GM21528 (cell line): ENCODE measurements at regions not wholly inside any gene's neighbourhood (a gene's known extent, or its start where the extent isn't known, plus 50 kb on each side); places are given as distances from the start of the nearest gene placed in this dataset.

Experiments used
- ATAC-seq: cut with Tn5 transposase; IDR thresholded peaks from one replicate; pipeline ENCODE4 v1.9.1; 2021; ENCODE audit warnings: mild to moderate bottlenecking, moderate library complexity; ENCODE audit not compliant: unreplicated experiment, low FRiP score

DNA sequence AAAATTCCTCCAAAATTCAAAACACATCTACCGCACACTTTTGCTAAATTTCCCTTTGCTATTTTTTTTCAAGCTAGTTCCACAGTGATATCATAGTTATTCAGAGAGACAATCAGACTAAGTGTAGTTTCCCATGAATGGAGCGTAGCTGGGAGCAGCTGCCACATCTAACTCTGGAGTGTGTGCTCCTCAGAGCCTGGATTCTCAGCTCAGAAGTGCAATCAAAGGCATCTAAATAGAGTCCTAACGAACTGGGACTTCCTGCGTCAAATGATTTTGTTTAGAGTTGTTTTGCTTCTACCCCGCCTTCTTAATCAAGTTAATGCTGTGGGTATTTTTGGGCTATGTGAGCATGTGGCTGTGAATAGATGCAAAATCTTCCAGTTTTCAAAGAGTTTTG is 160.3 kb downstream of the TMEM18 start:
- ATAC-seq: no peak

DNA sequence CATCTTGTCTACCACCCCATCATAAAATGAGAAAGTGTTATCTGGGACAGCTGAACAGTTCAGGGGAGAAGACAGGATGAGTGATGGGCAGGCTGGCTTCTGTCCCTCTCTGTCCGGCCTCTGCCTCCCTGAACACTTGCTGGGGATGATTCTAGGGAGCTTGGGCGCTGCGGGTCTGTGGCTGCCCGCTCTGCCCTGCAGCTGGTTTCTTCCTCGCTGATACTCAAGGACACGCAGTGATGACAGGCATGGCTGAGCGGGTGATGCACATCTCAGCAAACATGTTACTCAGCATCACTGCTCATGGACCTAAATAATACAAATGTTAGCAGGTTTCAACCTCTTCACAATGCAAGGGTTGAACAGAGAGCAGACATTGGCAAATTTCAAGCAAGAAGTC is 161.1 kb downstream of the TMEM18 start:
- no peak for ATAC-seq

DNA sequence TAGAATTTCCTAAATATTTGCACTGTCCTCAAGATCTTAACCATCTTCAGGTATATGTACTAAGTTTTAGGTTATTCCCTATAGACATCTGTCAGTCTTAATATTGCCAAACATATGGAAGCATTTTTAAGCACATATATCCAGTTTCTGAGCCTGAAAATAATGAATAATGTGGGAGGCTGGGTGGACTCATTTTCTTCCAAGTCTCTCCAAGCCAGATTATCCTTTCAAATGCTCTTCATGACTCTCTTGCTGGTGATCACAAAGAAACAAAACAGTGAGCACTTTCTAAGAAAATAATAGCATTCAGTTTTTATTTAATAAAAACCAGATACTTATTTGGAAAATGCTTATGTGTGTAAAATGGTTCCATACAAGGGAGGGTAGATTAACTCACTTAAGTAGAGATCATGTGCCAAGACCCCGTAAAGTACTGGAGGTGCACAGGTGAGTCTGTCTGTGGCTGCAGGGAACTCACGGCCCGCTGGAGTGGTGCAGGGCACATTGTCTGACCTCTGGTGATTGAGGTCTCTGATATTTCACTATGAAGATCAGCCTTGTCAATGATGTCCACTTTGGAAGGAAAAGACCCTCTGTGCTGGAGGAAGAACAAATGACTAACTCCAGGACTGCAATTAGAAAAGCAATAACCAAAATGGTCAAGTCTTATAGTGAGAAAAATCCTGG is 161.6 kb downstream of the TMEM18 start:
- ATAC-seq: no peak

DNA sequence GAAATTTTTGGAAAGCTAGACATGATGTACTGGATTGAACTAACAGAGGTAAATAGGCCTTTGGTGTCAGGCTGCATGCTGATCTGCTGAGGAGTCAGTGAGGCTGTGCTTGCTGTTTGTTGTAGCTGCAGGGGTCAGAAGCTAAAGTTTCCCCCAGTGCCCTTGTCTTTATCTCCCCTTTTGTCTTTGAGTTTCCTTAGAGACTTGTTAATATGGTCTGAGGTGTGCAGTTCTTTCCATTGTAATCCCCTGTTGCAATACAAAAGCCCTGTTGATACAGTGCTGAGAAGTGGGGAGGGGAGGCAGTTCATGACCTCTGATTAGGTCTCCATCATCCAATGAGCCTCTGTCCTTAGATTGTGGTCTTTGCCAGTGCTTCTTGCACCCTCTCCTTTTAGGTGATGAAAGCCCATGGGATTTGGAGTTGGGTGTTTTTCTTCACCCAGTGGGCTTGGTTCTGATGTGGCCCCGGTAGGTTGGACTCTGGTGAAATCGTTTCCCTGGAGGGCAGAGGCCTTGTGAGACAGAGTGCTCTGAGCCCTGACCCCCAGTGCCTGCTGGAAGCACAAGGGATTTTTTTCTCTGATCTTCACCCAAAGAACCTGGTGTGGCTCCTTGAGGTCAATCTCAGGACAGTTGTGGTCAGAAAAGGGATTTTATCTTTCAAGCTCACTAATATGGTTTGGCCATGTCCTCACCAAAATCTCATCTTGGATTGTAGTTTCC is 163.1 kb downstream of the TMEM18 start:
- no peak for ATAC-seq

DNA sequence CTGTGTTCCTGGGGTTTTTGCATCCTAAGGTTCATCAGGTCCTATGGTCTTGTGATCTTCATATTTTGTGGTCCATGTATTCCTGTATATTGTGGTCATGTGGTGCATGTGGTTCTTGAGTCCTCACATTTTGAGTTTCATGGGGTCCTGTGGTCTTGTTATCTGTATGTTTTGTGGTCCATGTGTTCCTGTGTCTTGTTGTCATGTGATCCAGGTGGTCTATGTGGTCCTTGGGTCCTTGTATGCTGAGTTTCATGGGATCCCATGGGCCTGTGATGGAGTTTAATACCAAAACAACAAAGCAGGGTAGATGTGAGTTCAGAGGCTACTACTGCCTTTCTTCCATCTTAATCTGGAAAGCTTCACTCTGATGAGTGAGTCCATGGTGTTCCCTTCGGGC is 166.4 kb downstream of the TMEM18 start:
- no peak for ATAC-seq

DNA sequence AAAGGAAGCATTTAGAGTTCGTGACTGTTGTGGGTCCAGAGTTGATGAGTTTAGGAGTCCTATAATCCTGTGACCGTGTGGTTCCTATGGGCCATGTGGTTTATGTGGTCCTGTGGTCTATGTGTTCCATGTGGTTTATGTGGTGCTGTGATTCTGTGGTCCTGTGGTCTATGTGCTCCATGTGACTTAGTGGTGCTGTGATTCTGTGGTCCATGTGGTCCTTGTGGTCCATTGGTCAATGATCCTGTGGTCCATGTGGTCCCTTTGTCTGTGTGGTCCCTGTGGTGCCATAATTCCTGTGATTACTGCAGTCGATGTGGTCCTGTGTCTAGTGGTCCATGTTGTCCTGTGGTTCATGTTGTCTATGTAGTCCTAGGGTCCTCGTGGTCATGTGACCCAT is 167.3 kb downstream of the TMEM18 start:
- no peak for ATAC-seq

DNA sequence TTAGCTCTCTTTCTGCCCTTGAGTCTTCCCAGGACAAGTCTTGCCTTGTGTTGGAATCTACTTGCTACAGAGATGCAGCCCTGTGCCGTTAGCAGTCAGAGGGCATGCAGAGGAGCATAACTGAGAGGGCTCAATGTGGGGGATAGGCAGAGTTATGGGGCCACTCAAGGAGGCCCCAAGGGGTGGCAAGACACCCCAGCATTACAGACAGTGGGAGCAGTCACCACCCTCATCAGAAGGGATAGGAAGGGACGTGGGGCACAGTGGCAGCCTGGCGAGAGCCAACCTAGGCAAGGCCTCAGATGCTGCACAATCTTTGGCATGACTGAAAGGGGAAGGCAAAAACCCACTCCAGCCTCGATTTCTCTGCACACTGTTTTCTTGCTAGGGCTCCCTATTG is 169.1 kb downstream of the TMEM18 start:
- ATAC-seq: no peak

DNA sequence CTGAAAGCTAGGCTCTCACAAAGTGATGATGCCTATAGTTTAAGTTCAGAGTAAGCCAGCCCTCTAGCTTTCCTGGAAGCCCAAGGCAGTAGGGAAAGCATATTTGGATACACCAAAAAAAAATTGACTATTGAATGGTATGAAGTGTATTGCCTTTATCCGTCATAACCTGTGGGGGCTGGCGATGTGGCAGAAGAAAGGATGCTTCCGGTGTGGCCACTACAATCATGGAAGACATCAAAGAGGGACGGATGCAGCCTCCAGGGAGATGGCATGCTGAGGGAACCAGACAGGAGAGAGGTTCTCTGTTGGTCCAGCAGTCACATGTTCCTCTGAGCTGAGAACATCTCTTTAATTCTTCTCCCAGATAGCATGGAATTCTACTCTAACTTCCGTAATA is 170.3 kb downstream of the TMEM18 start:
- no peak for ATAC-seq

DNA sequence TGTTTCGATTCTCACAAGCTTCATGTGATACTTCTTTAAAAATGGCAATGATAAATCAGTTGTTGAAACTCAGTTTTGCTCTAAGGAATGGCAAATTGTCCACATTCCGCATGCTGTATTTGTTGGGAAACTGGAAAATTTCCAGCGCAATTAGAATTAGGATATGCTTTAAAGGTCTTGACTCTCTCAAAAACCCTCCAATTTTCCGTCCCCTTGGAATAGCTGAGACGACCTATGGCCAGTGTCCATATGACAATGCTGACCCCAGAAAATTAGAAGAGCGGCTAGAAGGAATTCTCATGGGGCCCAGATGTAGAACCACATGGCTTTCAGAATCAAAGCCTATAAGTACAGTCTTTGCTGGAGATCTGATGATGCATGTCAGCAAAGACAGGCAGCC is 170.8 kb downstream of the TMEM18 start:
- ATAC-seq: no peak

DNA sequence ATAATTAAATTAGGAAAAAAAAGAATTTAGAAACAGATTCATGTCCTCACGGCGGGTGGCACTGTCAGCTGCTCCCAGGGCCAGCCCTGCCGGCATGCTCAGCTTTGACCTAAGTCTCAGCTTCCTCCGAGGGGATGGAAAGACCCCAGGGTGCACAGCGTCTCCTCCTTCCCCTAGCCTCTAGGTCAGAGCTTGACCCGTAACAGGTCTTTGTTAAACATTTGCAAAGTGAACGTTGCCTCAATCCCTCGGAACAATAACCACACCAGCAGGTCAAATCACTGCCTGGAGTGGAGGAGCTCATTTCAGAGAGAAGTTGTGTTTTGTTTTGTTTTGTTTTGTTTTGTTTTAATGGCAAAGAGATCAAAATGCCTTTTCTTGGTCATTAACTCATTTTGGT is 171.3 kb downstream of the TMEM18 start:
- ATAC-seq: no peak

DNA sequence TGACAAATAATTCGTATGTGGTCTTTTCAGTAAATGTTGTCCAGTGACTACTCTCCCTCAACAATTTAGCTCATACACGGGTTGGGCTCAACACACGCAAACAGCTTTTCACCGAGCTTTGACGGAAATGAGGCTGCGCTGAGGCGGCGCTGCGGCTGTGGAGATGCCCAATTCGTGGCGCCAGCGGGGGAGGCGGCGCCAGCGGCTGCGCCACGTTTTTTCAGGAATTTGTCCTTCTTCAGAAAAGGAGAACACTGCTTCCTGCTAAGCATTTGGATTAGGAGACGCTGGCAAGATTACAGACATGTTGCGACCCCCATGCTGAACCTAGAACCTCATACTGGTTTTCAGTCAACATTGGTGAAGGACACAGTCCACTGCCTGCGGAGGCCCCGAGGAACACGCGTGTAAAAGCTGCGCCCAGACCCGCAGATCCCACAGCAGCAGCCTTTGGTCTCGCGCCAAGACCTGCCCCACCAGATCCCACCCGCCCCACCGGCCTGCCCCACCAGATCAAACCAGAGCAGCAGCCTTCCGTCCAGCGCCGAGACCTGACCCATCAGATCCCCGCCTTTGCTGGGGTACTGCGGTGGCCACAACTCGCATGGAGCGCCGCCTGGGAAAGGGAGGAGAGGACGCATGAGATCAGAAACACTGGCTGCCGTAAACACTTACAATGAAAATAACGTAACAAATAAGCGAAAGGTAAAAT is 173.8 kb downstream of the TMEM18 start:
- ATAC-seq: no peak

DNA sequence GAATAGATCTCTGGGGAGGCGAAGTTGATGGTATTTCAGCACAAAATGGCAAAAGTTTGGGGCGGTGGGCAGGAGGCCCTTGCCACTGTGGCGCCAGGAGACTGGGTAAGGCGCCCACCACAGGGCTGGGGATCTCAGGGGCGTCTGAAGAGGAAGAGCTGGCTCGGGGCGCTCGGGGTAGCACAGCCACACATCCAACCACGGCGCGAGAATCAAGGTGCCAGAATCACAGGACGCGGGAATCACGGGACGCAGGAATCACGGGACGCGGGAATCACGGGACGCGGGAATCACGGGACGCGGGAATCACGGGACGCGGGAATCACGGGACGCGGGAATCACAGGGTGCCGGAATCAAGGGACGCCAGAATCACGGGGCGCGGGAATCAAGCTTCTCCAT is 174.4 kb downstream of the TMEM18 start:
- no peak for ATAC-seq

DNA sequence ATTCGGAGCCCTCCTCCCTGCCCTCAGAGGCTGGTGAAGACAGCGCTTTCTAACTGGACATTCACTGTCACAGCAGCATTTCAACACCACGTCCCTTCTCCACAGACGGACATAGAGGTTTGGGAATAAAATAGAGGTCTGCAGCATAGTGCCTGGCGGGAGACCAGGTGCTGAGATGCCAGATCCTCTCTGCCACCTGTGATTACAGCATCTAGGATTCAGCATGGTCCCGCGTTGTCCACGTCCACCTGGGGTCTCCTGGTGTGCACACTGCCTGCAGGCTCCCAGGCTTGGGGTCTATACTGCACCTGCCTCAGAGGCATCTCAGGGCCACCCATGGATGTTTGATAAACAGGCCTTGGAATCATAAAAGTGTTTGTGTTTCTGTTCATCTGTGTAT is 175.5 kb downstream of the TMEM18 start:
- no peak for ATAC-seq

DNA sequence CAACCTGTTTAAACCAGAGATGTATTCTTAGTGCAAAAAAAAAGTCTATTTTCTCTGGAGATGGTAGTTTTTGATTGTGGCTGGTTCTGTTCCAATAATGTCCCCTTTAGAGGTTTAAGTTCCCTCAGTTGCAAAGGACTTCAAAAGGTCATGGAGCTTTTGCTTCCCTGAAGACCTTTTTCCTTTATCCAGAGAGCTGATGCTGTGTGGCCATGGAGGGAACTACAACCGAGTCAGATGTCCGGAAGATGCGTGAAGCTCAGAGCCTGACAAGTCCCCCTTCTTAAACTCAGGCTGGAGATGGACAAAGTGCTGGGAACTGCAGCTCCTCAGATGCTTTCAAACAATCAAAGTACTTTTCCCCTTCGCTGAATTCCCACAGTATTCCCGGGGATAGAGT is 176.1 kb downstream of the TMEM18 start:
- no peak for ATAC-seq

DNA sequence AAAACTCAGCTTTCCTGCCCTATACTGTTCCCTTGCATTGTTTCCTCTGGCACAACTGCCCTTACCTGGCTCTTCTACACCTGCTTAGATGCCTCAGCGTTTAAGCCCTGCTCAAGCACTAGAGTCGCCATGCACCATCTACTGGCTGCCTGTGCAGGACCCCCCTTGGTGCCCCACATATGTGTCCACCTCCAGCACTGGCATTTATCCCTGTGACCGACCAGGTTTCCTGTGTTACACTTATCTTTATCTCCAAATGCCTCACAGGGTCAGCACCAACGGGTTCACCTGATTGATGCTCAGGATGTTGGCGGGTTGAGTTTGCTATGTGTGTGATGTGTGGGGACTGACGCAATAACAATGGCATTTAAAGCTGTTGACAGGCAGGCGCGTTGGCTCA is 177.5 kb downstream of the TMEM18 start:
- ATAC-seq: no peak

DNA sequence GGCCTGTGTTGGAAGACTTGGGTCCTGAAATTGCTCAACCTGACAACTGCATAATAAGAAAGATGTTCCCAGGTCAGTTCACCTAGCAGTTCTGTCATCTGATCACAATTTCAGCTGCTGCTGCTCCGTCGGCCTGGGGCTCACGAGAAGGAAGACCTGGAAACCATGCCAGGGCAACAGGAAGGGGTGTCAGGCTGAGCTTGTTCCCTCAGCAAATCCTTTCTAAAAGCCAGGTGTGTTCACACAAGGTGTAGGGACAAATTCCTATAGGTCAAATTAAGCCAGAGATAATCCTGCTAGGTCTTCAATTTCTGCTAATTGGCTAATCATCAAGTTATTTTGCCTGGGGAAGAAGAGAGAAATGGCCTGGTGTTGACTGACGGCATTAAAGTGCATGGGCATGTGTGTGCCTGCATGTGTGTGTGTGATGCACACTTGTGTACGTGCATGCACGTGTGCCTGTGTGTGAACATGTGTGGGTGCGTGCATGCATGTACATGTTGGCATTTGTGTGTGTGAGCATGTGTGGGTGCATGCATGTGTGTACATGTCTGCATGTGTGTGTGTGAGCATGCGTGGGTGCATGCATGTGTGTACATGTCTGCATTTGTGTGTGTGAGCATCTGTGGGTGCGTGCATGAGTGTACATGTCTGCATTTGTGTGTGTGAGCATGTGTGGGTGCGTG is 178.6 kb downstream of the TMEM18 start:
- no peak for ATAC-seq

DNA sequence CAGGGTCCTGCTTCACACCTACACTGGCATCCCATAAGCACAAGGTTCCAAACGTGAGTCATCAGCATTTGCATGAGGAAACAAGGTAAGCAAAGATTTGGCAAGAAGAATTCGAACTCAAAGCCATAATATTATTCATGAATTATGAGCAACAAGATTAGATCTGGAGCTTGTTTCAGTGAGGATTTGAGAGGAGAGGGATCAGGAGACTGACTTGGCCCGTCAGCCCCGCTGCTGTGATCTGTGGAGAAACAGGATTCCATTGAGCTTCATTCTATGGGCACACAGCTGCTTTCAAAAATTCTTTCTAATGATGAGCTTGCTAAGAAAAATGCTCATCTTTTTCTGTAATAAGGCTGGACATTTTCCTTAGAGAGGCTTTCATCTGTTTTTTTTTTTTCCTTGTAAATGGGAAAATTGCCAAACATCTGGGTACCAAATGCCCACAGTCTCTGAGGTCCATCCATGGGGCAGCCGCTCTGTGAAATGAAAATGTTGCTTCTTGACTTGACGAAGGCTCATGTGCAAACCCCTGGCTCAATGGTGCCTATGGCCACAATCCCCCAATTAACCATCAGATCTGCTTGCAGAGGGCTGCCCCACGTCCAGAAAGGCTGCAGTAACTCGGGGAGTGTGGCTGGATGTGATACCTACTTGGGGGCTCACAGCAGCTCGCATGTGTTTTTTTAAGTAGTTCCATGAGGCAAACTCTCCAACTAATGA is 179.3 kb downstream of the TMEM18 start:
- no peak for ATAC-seq

DNA sequence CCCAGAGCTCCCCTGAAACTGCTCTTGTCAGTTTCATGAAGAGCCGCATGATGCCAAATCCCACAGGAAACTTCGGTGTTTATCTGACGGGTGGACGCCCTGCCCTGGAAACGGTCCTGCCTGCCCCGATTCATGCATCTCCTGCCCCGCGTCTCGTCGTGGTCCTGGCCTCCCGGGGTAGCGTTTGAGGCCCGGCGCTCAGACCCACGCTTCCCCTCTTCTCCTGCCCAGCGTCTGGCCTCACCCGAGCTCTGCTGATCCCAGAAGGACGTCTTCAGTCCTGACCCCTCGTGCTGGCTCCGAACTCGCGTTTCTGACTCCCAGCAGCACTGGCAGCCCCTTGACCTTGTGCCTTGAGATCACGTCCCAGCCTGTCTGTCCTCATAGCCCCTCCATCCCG is 180.5 kb downstream of the TMEM18 start:
- no peak for ATAC-seq

DNA sequence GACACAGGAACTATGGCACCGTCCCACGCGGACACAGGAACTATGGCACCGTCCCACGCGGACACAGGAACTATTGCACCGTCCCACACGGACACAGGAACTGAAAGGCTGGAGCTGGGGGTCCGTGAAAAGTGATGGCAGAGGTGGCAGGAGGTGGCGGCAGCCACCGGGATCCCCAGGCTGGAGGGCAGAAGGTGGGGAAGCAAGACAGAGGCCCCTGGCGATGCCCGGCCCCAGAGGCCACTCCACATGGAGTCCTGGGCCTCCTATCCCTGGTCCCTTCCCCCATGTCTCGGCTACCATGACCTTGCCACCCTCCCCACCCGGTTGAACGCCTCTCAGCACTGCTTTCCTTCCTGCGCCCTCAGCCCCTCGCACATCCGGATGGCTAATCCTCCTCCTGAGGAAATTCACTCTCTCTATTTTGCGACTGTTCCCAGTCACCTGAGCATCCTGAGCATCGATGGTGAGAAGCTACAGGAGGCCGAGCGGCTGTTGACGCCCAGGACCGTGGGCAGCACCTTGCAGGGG is 181.4 kb downstream of the TMEM18 start:
- no peak for ATAC-seq

DNA sequence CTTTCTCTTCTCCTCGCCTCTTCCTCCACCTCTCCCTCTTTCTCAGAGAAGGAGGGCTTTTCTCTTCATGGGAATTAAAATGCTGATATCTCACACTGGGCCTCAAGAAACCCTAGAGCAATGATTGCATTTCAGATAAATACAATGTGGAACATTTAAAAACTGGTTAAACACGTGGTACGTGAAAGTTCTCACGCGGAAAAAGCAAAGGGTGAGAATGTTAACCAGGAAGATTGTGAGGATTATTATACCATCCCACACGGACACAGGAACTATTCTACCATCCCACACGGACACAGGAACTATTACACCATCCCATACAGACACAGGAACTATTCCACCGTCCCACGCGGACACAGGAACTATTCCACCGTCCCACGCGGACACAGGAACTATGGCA is 182.4 kb downstream of the TMEM18 start:
- ATAC-seq: no peak
